ENCODE measurements at regions not wholly inside any gene's neighbourhood (a gene's known extent, or its start where the extent isn't known, plus 50 kb on each side); places are given as distances from the start of the nearest gene placed in this dataset.

- TF ChIP-seq POLR2A (IDR thresholded peaks at IDR 0.05) (no peak), CTCF (IDR thresholded peaks at IDR 0.05) (no peak)
These were observed 112.4 kb upstream of the CXCL13 start for GRCh38 chr4:77493120-77493752.

Data from vagina (tissue), 2 donors.